Peyer's patch (tissue), 4 donors: ENCODE measurements at regions not wholly inside any gene's neighbourhood (a gene's known extent, or its start where the extent isn't known, plus 50 kb on each side); places are given as distances from the start of the nearest gene placed in this dataset.

ENCODE experiments used
- DNase-seq, 3 donors: peaks; one replicate each; pipeline ENCODE4 v3.0.0-alpha.2; 2017 to 2019
- H3K27ac ChIP-seq, 4 donors: fragments of 200-600 bp; sonication (generic); one replicate each; pipeline ENCODE4 v1.5.1; 2016 to 2019
- H3K27me3 ChIP-seq, 2 donors: fragments of 200-600 bp; sonication (generic); one replicate each; pipeline ENCODE4 v1.5.1; 2019
- H3K36me3 ChIP-seq, 3 donors: fragments of 200-600 bp; sonication (generic); one replicate each; pipeline ENCODE4 v1.5.1; 2016 to 2019
- H3K4me1 ChIP-seq, 4 donors: fragments of 200-600 bp; sonication (generic); one replicate each; pipeline ENCODE4 v1.5.1; 2016 to 2019
- H3K4me3 ChIP-seq, 4 donors: fragments of 200-600 bp; sonication (generic); 1 replicate in 3 of 4; 2 replicates in 1 of 4; pipeline ENCODE4 v1.5.1; 2016 to 2019; ENCODE audit warnings: mild to moderate bottlenecking in 1 of 4
- H3K9me3 ChIP-seq, 4 donors: fragments of 200-600 bp; sonication (generic); one replicate each; pipeline ENCODE4 v1.5.1; 2016 to 2019; ENCODE audit warnings: mild to moderate bottlenecking in 1 of 4
- CTCF ChIP-seq, 6 experiments: fragments of 450-650 bp in 4 of 6; fragments of 200-600 bp in 2 of 6; sonication (generic) in 1 of 6; IDR thresholded peaks; one replicate each; pipeline ENCODE4 v1.5.1; 2017 to 2019; ENCODE audit warnings: antibody characterized with exemption in 6 of 6, mild to moderate bottlenecking in 3 of 6, moderate library complexity in 1 of 6
- POLR2A ChIP-seq, 2 donors: fragments of 450-650 bp; IDR thresholded peaks; one replicate each; pipeline ENCODE4 v1.5.1; 2017; ENCODE audit warnings: antibody characterized with exemption in 2 of 2, mild to moderate bottlenecking in 2 of 2, moderate library complexity in 2 of 2

DNA sequence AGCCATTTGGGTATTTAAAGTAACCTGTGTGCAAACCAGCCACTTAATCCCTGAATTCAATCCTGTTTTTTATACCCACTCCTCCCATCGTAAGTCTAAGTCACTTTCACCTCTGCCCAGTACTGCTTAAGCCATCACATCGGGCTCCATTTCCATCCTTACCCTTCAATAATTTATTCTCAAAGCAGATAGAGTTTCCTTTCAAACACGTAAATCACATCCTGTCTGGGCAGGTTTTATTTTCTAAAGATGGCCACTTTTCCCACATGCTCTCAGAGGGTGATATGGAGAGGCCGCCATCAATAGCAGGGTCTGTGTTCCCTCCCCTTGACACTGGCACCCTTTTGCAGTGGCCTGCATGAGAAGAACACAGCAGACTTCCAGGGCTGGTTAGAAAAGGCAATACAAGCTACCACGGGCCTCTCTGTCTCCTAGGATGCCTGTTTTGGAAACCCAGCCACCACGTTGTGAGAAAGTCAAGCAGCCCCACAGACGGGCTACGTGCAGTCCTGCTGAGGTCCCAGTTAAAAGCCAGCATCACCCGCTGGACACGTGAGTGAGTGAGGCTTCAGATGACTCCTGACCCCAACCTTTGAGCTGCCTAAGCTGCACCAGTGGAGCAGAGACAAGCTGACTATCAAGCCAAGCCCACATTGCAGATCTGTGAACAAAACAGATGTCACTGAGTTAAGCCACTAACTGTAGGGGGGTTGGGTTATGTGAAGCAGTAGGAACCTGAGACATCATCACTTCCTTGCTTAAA is 241.8 kb upstream of the SLCO3A1 start:
- Histone ChIP-seq H3K27me3 (no peaks in the 10 kb centered on the region), H3K4me3 (no peak overlapping the region), H3K9me3 (no peaks in the 10 kb centered on the region), H3K27ac (no peak overlapping the region), H3K4me1 (no peaks in the 10 kb centered on the region), H3K36me3 (no peaks in the 10 kb centered on the region)
- DNase-seq = no peak
- no peak for TF ChIP-seq POLR2A (IDR thresholded peaks at IDR 0.05)
- TF ChIP-seq CTCF (IDR thresholded peaks at IDR 0.05) = no peak

GRCh38 chr15:91620229-91620628 is 233.3 kb upstream of the SLCO3A1 start:
- no peaks in the 10 kb centered on the region for H3K4me1 ChIP-seq
- no peak for TF ChIP-seq CTCF (IDR thresholded peaks at IDR 0.05)
- no peak for TF ChIP-seq POLR2A (IDR thresholded peaks at IDR 0.05)
- no peaks in the 10 kb centered on the region for H3K36me3 ChIP-seq
- no peak overlapping the region for H3K4me3 ChIP-seq
- H3K27me3 ChIP-seq = no peaks in the 10 kb centered on the region
- DNase-seq = no peak
- no peak overlapping the region for H3K27ac ChIP-seq
- H3K9me3 ChIP-seq = no peaks in the 10 kb centered on the region

DNA sequence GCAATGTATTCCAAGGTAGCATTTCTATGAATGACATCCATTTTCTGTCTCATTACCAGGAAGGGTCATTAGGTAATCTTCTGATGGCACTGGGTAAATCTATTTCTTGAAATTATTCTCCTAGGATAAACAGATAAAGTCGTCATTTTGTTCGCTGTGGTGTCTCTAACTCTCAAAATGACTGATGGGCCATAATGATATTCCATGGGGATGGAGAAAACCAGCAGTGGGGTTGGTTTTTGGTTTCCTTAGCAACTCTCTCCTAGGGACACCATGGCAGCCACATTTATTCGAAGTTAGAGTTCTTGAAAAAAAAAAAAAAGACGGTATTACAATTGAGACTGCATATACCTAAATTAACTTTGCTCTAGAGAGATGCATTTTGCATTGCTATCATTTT is 231.3 kb upstream of the SLCO3A1 start:
- Histone ChIP-seq H3K4me3 (no peak overlapping the region), H3K27me3 (no peaks in the 10 kb centered on the region), H3K27ac (no peak overlapping the region), H3K36me3 (no peaks in the 10 kb centered on the region), H3K9me3 (no peaks in the 10 kb centered on the region), H3K4me1 (no peaks in the 10 kb centered on the region)
- no peak for TF ChIP-seq CTCF (IDR thresholded peaks at IDR 0.05)
- TF ChIP-seq POLR2A (IDR thresholded peaks at IDR 0.05) = no peak
- no peak for DNase-seq

- no peaks in the 10 kb centered on the region for H3K27me3 ChIP-seq
- H3K4me3 ChIP-seq = no peak overlapping the region
- no peaks in the 10 kb centered on the region for H3K4me1 ChIP-seq
- no peak for DNase-seq
- no peaks in the 10 kb centered on the region for H3K36me3 ChIP-seq
- TF ChIP-seq POLR2A (IDR thresholded peaks at IDR 0.05) = no peak
- no peak for TF ChIP-seq CTCF (IDR thresholded peaks at IDR 0.05)
- no peak overlapping the region for H3K27ac ChIP-seq
- H3K9me3 ChIP-seq = no peaks in the 10 kb centered on the region
Observed at GRCh38 chr15:91622711-91623342, 230.7 kb upstream of the SLCO3A1 start.

- H3K27ac ChIP-seq = no peak overlapping the region
- H3K4me1 ChIP-seq = no peaks in the 10 kb centered on the region
- no peaks in the 10 kb centered on the region for H3K9me3 ChIP-seq
- DNase-seq = no peak
- H3K36me3 ChIP-seq = no peaks in the 10 kb centered on the region
- no peaks in the 10 kb centered on the region for H3K27me3 ChIP-seq
- no peak overlapping the region for H3K4me3 ChIP-seq
- TF ChIP-seq CTCF (IDR thresholded peaks at IDR 0.05) = no peak
- no peak for TF ChIP-seq POLR2A (IDR thresholded peaks at IDR 0.05)
Observed at GRCh38 chr15:91624353-91624968, 229.0 kb upstream of the SLCO3A1 start.
